ENCODE measurements at regions not wholly inside any gene's neighbourhood (a gene's known extent, or its start where the extent isn't known, plus 50 kb on each side); places are given as distances from the start of the nearest gene placed in this dataset.

GRCh38 chr12:67514502-67514901 is 134.0 kb upstream of the DYRK2 start:
- Histone ChIP-seq H3K79me2 (ENCODE audit: insufficient read depth, low read length) (no peaks in the 10 kb centered on the region), H4K20me1 (ENCODE audit: insufficient read depth, low read length) (no peaks in the 10 kb centered on the region), H3K9me3 (ENCODE audit: low read length) (no peaks in the 10 kb centered on the region), H3K27me3 (ENCODE audit: insufficient read depth, low read length) (no peaks in the 10 kb centered on the region), H3K4me3 (ENCODE audit: low read depth, low read length, poor library complexity, severe bottlenecking) (no peak overlapping the region), H3K36me3 (ENCODE audit: insufficient read depth, low read length) (no peaks in the 10 kb centered on the region), H3K4me2 (ENCODE audit: low read length) (no peak overlapping the region), H3K9ac (ENCODE audit: low read length) (no peak overlapping the region), H3K9me2 (ENCODE audit: low read depth, low read length) (no peaks in the 10 kb centered on the region), H3K4me1 (ENCODE audit: insufficient read depth, low read length, severe bottlenecking) (peaks cover 20% of the 10 kb centered on the region), H2AFZ (ENCODE audit: low read length) (no peak overlapping the region), H3K27ac (ENCODE audit: low read depth, low read length, poor library complexity, severe bottlenecking) (no peak overlapping the region), H3F3A (ENCODE audit: insufficient read depth, low read length) (no peaks in the 10 kb centered on the region)
- no peak for TF ChIP-seq CTCF (IDR thresholded peaks at IDR 0.05; ENCODE audit: low read length)
- no peak for TF ChIP-seq EZH2 (IDR thresholded peaks at IDR 0.05; ENCODE audit: borderline replicate concordance, low read length)

- H4K20me1 ChIP-seq (ENCODE audit: insufficient read depth, low read length): no peaks in the 10 kb centered on the region
- H3K4me3 ChIP-seq (ENCODE audit: low read depth, low read length, poor library complexity, severe bottlenecking): peak overlapping the region; percentile 17
- H3F3A ChIP-seq (ENCODE audit: insufficient read depth, low read length): no peaks in the 10 kb centered on the region
- H3K9ac ChIP-seq (ENCODE audit: low read length): peak overlapping the region; percentile 15; the same call in 1 of the 2 replicates
- no peaks in the 10 kb centered on the region for H3K9me3 ChIP-seq (ENCODE audit: low read length)
- H3K4me1 ChIP-seq (ENCODE audit: insufficient read depth, low read length, severe bottlenecking): peaks cover 20% of the 10 kb centered on the region
- H3K9me2 ChIP-seq (ENCODE audit: low read depth, low read length): no peaks in the 10 kb centered on the region
- H3K27ac ChIP-seq (ENCODE audit: low read depth, low read length, poor library complexity, severe bottlenecking): peak overlapping the region; percentile 79
- no peak for TF ChIP-seq EZH2 (IDR thresholded peaks at IDR 0.05; ENCODE audit: borderline replicate concordance, low read length)
- H3K36me3 ChIP-seq (ENCODE audit: insufficient read depth, low read length): no peaks in the 10 kb centered on the region
- no peaks in the 10 kb centered on the region for H3K27me3 ChIP-seq (ENCODE audit: insufficient read depth, low read length)
- no peak overlapping the region for H2AFZ ChIP-seq (ENCODE audit: low read length)
- H3K4me2 ChIP-seq (ENCODE audit: low read length): peak overlapping the region; percentile 38; the same call in 1 of the 2 replicates
- H3K79me2 ChIP-seq (ENCODE audit: insufficient read depth, low read length): no peaks in the 10 kb centered on the region
These were observed 132.7 kb upstream of the DYRK2 start for GRCh38 chr12:67515679-67516340.

GRCh38 chr12:67517181-67517887 is 131.2 kb upstream of the DYRK2 start:
- H3K9me3 ChIP-seq (ENCODE audit: low read length): no peaks in the 10 kb centered on the region
- H3K9me2 ChIP-seq (ENCODE audit: low read depth, low read length): no peaks in the 10 kb centered on the region
- H3F3A ChIP-seq (ENCODE audit: insufficient read depth, low read length): no peaks in the 10 kb centered on the region
- H3K9ac ChIP-seq (ENCODE audit: low read length): no peak overlapping the region
- H4K20me1 ChIP-seq (ENCODE audit: insufficient read depth, low read length): no peaks in the 10 kb centered on the region
- no peaks in the 10 kb centered on the region for H3K79me2 ChIP-seq (ENCODE audit: insufficient read depth, low read length)
- H3K4me1 ChIP-seq (ENCODE audit: insufficient read depth, low read length, severe bottlenecking): peaks cover 20% of the 10 kb centered on the region
- H3K4me2 ChIP-seq (ENCODE audit: low read length): no peak overlapping the region
- no peaks in the 10 kb centered on the region for H3K27me3 ChIP-seq (ENCODE audit: insufficient read depth, low read length)
- no peak overlapping the region for H3K4me3 ChIP-seq (ENCODE audit: low read depth, low read length, poor library complexity, severe bottlenecking)
- no peaks in the 10 kb centered on the region for H3K36me3 ChIP-seq (ENCODE audit: insufficient read depth, low read length)
- no peak overlapping the region for H2AFZ ChIP-seq (ENCODE audit: low read length)
- no peak for TF ChIP-seq EZH2 (IDR thresholded peaks at IDR 0.05; ENCODE audit: borderline replicate concordance, low read length)
- no peak for TF ChIP-seq CTCF (IDR thresholded peaks at IDR 0.05; ENCODE audit: low read length)
- H3K27ac ChIP-seq (ENCODE audit: low read depth, low read length, poor library complexity, severe bottlenecking): no peak overlapping the region
